GM04503 (cell line): ENCODE measurements at regions not wholly inside any gene's neighbourhood (a gene's known extent, or its start where the extent isn't known, plus 50 kb on each side); places are given as distances from the start of the nearest gene placed in this dataset.

Experiments used
- DNase-seq: peaks from one replicate; pipeline ENCODE4 v3.0.0-alpha.2; 2012; ENCODE audit warnings: low read depth

DNA sequence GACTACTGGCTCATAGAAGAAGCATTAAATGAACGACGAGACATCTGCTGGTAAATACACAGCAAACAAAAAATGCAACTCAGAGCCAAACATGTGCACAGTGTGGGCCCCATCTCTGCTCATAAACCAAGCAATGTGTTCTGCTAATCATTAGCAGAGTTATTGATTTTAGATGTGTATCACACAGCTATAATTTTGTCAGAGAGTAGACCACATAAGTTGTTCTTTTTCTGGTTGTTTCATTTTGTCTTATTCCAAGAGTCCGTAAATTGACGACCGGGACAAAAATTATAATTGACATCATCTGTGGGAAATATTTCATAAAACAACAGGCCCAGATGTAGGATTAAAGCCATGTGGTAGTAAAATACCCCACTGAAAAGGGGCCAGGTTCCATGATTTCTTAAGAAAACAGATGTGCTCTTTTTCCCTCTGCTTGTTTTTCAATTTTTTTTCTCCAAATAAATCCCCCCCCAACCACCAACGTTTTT lies 423.6 kb downstream of the HAO1 start:
- peak; percentile 21 for DNase-seq

- DNase-seq: no peak
Observed at GRCh38 chr20:7520361-7520760, 419.9 kb downstream of the HAO1 start.

GRCh38 chr20:7523288-7523687 lies 417.0 kb downstream of the HAO1 start:
- no peak for DNase-seq

DNA sequence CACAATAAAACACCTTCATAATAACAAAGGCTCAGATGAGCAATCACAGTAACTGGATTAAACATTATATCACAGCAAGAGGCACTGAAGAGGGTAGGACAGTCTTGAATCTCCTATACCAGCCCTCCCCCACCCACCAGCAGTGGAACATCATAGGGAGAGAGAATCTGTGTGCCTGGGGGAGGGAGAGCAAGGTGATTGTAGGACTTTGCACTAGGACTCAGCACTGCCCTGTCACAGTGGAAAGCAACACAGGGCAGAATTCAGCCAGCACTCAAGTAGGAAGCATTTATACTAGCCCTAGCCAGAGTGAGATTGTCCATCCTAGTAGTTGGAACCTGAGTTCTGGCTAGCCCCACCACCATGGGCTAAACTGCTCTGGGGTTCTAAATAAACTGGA lies 400.2 kb downstream of the HAO1 start:
- no peak for DNase-seq

DNA sequence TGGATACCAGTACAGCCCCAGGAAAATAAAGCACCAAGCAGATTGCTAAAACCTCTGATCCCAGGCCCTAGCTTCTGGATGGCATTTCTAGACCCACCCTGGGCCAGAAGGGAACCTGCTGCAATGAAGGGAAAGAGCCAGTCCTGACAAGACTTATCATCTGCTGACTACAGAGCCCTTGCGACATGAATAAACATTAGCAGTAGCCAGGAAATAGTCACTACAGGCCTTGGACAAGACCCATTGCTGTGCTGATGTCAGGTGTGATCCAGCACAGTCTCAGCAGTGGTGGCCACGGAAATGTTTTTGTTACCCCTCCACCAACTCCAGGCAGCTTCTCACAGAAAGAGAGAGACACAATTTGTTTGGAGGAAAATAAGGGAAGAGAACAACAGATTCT lies 399.3 kb downstream of the HAO1 start:
- DNase-seq: no peak

DNA sequence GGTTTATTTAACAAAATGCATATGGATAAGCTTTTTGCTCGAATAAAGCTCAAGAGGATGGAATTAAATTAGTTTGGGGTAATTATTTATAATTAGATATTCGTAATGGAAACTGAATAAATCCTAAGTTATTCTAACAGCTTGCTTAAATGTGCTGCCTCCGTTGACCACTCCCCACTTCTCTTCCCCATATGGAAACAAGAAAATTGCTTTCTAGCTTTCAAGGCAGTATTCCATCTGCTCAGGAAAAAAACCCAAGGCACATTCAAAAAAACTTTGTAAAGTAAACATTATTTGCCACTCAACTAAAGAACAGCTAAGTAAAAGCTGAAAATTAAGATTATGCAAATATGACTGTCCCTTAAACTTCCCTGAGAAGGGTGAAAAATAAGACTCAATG lies 369.2 kb downstream of the HAO1 start:
- DNase-seq: no peak

DNA sequence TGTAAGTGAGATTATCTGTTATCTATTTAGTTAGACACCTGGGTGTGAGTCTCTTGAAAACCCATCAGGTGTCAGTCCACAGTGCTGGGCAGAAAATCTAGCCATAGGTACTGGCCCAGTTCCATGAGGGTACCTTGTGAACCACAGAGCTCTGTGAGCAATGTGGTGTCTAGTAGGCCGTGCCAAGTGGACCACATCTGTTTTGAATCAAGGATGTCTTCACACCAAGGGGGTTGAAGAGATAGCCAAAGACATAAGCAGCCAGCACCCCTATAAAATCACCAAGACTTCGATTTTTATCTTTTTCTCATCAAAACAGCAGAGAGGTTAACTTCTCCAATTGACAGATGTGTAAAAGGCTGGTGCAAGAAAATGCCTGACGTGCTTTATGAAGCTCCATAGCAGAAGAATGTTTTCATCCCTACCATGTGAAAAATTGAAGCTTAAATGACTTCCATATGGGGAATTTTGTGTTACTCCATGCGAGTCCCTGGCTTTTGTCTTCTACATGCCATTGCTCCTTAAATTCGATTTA lies 368.7 kb downstream of the HAO1 start:
- DNase-seq: peak; percentile 4

GRCh38 chr20:7579888-7580287 lies 360.4 kb downstream of the HAO1 start:
- DNase-seq: no peak

GRCh38 chr20:7585126-7585679 lies 355.1 kb downstream of the HAO1 start:
- no peak for DNase-seq

- no peak for DNase-seq
Observed at GRCh38 chr20:7586481-7586880, 353.8 kb downstream of the HAO1 start.

DNA sequence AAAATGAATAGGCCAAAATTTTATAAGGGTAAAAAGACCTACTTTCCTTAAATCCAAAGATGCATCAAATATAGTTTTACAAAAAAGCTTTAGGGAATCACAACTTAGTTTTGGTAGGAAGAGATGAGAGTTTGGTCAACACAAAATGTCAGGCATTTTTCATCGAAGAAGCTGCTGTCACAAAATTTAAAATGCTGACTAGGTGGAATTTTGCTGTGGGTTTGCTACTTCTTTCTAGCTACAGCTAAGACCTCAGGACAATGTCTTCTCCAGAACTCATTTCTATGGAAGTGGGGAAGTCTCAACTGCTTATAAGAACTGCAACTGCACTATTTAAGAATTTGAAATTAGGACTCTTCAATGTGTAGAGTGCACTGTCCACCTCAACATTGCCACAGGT lies 351.1 kb downstream of the HAO1 start:
- no peak for DNase-seq

DNA sequence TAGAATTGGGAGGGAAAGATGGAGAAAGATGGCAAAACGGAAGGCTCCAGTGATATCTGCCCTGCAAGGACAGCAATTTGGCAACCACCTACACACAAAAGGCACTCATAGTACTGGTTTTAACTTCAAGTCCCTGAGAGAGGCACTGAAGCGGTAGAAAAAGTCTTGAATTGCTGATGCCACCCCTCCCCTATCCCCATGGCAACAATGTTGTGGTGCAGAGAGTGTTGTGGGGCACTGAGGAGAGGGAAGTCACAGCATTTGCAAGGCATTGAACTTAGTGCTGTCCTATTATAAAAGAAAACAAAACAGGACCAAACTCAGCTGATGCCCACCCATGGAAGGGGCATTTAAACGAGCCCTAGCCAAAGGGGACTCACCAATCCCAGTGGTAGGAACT lies 343.7 kb downstream of the HAO1 start:
- no peak for DNase-seq

- DNase-seq: no peak
Observed at GRCh38 chr20:7601431-7601830, 338.8 kb downstream of the HAO1 start.

DNA sequence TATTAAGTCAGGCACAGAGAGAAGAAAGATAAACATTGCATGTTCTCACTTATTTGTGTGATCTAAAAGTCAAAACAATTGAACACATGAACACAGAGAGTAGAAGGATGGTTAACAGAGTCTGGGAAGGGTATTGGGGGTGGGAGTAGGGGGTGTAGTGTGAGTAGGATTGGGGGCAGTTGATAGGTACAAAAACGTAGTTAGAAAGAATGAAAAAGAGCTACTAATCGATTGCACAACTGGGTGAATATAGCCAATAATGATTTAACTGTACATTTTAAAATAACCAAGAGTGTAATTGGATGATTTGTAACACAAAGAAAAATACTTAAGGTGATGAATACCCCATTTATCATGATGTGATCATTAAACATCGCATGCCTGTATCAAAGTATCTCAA lies 333.3 kb downstream of the HAO1 start:
- DNase-seq: no peak

DNA sequence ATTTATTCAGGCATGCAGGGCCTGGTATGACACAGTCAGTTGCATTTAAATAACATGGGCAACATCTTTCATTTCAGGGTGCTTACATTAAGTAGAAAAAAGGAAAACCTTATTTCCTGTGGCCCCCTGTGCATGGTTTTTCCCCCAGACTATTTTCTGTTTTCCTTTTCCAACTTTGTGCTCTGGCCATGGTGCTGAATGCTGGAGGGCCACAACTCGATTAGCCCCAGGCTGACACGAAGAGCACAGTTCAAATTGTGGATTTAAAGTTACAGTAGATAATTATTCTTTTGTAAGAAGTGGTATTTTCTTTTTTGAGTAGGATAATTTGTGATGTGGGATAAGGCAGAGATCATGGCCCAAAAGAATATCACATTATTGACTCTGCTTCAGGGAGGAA lies 332.0 kb downstream of the HAO1 start:
- no peak for DNase-seq

- no peak for DNase-seq
Observed at GRCh38 chr20:7609251-7609650, 331.0 kb downstream of the HAO1 start.

DNA sequence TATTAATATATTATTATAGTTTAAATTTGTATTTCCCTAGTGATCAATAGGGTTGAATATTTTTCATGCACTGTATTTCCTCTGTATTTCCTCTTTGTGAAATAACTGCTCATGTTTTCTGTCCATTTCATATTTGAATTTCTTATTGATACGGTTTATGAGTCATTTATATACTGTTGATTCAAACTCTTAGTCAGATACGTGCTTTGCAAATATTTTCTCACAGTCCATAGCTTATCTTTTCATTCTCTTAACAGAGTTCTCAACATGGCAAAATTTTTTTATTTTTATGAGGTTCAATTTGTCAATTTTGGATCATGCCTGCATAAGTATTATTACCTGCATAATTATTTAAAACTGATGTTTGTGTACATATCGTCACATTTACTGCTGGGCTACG lies 329.6 kb downstream of the HAO1 start:
- no peak for DNase-seq

DNA sequence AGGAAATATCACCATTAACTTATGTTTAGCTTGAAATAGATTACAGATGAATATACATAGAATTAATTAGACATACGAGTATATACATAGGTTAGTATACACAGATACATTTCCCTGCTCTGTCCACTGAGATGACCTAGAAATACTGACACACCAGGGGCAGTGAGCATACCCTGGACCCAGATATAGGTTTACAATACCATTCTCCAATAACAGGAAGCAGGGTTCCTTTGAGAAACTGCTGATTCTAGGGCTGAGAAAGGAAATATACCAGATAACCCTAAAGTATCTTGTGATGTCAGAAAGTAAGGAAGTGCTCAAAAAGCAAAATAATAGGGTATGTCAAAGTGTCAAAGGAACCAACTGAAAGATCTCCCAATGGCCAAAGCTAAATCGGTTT lies 322.5 kb downstream of the HAO1 start:
- DNase-seq: no peak

GRCh38 chr20:7622399-7622961 lies 317.8 kb downstream of the HAO1 start:
- no peak for DNase-seq

DNA sequence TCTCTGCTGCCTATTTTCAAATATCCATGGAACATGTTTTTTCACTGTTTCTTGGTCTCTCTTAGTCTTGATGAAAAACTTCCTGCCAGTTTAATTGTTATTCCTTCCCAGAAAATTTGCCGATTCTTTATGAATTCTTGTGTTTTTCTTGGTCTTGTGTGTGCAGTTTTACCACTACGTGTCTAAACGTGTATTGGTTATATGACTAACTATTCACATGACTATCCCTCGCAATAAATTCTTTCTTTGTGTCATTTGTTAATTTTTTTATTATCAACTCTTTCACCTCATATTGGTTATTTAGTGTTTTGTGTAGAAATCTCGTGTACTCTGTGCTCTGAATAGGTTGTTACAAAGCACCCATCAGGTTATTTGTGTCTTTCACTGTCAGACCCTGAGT lies 315.4 kb downstream of the HAO1 start:
- DNase-seq: no peak

DNA sequence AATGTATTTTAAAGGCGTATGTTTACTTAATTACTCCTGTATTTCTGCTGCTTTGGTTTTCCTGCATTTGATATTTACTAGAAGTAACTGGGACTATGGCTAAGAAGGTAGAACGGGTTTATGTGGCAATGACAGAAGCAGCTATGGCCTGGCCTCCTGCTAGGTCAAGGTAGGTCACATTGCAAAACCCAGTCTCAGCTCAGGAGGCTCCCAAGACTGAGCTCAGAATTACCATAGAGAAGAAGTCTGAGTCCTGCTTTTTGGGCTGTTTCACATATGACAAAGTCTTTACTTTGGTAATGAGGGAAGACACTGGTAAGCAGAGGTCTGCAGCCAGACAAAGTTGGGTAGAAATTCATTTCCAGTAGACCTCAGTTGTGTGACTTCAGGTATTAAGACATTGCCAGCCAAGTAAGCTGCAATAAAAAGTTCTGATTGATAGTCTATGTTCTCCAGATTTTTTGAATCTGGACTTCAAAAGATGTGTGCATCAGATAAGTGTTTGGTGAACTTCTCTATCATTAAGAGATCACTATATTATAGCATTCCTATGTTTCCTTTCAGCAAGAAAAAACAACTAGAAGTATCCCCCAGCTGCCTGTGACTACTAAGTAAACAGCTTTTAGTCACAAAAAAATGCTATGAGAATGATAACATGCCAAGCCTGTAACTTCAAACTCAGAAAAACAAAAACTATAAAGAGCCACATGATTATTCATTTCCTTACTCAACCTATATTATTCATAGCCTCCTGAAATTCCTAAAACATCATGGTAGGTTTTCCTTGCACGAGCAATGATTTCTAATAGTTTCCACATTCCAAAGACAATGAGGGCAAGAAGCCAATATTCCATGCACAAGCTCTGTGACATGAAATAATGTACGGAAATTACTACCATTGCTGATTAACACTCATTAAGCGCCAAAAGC lies 312.3 kb downstream of the HAO1 start:
- peak; percentile 21 for DNase-seq

GRCh38 chr20:7629880-7630279 lies 310.4 kb downstream of the HAO1 start:
- DNase-seq: no peak

DNA sequence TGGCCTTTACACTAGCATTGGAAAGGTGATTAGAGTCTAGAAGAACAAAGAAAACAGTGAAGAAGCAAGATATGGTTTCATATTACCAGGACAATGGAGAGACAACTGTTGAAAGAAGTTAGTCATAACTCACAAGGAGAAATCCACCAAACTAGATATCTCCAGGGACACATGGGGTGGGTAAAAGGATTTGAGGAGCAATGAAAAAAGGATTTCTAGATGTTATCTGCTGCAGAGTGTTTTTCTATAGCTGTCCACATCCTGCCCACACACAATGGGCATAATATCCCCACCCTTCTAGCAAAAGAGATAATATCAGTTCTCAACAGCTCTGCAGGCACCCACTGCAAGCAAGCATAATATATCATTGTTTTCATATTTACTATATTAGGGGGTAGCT lies 303.1 kb downstream of the HAO1 start:
- DNase-seq: no peak
